Cardiac fibroblast (primary cell): ENCODE measurements at regions not wholly inside any gene's neighbourhood (a gene's known extent, or its start where the extent isn't known, plus 50 kb on each side); places are given as distances from the start of the nearest gene placed in this dataset.

Experiments used
- DNase-seq, 2 donors: peaks; one replicate each; pipeline versions ENCODE4 v3.0.0 to v3.0.0-alpha.2; 2010; ENCODE audit warnings: low read depth in 2 of 2
- H3K4me3 ChIP-seq, 2 donors: replicated peaks in 1 of 2; 1 replicate in 1 of 2; 2 replicates in 1 of 2; pipeline ENCODE4 v1.5.1; 2011; ENCODE audit warnings: low read depth in 2 of 2, low read length in 2 of 2, mild to moderate bottlenecking in 2 of 2, moderate library complexity in 1 of 2
- CTCF ChIP-seq: IDR thresholded peaks from one replicate; pipeline ENCODE4 v1.5.1; 2011; ENCODE audit warnings: low read depth, mild to moderate bottlenecking, low read length, inconsistent platforms

GRCh38 chr2:221853297-221853696 is 281.2 kb upstream of the EPHA4 start:
- no peak overlapping the region for H3K4me3 ChIP-seq
- TF ChIP-seq CTCF = no peak
- no peak for DNase-seq

- H3K4me3 ChIP-seq = no peak overlapping the region
- no peak for DNase-seq
- TF ChIP-seq CTCF = no peak
These were observed 279.5 kb upstream of the EPHA4 start for GRCh38 chr2:221851531-221852045.

- DNase-seq = no peak
- no peak overlapping the region for H3K4me3 ChIP-seq
- TF ChIP-seq CTCF = no peak
These were observed 278.0 kb upstream of the EPHA4 start for GRCh38 chr2:221850076-221850475.

- TF ChIP-seq CTCF = no peak
- DNase-seq = no peak
These were observed 276.2 kb upstream of the EPHA4 start for GRCh38 chr2:221848286-221848685.

GRCh38 chr2:221845021-221845365 is 272.9 kb upstream of the EPHA4 start:
- no peak overlapping the region for H3K4me3 ChIP-seq
- DNase-seq = no peak

More at GRCh38 chr2:221848286-221848685, 276.2 kb upstream of the EPHA4 start:
- H3K4me3 ChIP-seq = no peak overlapping the region

GRCh38 chr2:221844212-221845020 is 272.3 kb upstream of the EPHA4 start:
- H3K4me3 ChIP-seq = no peak overlapping the region
- no peak for TF ChIP-seq CTCF
- no peak for DNase-seq

More at GRCh38 chr2:221845021-221845365, 272.9 kb upstream of the EPHA4 start:
- TF ChIP-seq CTCF = no peak
